NCI-H2227 (cell line): ENCODE measurements at regions not wholly inside any gene's neighbourhood (a gene's known extent, or its start where the extent isn't known, plus 50 kb on each side); places are given as distances from the start of the nearest gene placed in this dataset.
A peak's percentile ranks its signal among the peaks of the same experiment; 100 is the strongest.
"Not testable (repeated sequence)": the region's sequence is repeated elsewhere in the genome, so short reads cannot be mapped to it uniquely, and the experiment has no call there.

ENCODE experiments used
- DNase-seq: peaks from one replicate; lab custom pipeline; 2025; ENCODE audit not compliant: unreplicated experiment; lab: John Stamatoyannopoulos, UW

DNA sequence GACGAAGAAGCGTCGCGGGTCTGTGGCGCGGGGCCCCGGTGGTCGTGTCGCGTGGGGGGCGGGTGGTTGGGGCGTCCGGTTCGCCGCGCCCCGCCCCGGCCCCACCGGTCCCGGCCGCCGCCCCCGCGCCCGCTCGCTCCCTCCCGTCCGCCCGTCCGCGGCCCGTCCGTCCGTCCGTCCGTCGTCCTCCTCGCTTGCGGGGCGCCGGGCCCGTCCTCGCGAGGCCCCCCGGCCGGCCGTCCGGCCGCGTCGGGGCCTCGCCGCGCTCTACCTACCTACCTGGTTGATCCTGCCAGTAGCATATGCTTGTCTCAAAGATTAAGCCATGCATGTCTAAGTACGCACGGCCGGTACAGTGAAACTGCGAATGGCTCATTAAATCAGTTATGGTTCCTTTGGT is 1533.5 kb upstream of the TPTE start:
- not testable (repeated sequence) for DNase-seq

DNA sequence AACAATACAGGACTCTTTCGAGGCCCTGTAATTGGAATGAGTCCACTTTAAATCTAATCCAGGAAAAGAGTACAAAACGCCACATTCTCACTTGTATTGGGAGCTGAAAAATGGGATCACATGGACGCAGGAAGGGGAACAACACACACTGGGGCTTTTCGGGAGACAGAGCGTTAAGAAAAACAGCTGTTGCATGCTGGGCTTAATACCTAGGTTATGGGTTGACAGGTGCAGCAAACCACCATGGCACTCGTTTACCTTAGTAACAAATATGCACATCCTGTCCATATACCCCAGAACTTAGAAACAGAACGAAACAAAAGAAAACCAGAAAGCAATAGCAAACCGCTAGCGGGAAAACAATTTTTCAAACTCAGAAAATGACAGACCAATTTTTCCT is 1532.7 kb upstream of the TPTE start:
- peak; percentile 64 for DNase-seq

GRCh38 chr21:8989261-8989711 is 1532.1 kb upstream of the TPTE start:
- DNase-seq, result peak; percentile 63

DNA sequence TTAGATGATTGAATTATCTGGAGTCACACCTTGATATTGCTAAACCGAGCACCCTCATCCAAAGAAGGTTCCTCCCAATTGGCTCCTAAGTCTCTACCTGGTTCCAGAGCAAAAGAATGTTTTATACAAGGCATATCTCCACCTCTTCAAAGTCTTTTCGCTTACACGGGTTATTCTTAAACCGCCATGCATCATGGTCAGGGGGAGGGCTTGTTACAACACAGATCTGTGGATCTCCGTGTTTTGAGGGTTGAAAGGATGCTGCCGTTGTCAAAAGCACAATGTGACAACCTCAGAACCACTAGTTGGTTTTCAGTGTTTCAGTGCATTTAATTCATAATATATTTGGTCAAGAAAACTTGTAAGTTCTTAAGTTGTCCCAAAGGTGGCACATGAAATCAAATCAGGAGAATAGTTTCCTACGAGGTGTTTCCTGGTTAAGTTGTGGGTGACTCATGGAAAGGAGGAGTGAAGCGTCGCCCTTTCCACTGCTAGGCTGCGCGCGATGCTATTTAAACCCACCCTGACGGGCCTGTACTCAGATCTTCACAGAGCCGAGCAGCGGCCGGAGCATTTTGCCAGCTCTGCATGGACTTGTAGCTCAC is 1531.6 kb upstream of the TPTE start:
- peak; percentile 79 for DNase-seq

GRCh38 chr21:8990326-8991087 is 1530.9 kb upstream of the TPTE start:
- DNase-seq, result peak; percentile 79

DNA sequence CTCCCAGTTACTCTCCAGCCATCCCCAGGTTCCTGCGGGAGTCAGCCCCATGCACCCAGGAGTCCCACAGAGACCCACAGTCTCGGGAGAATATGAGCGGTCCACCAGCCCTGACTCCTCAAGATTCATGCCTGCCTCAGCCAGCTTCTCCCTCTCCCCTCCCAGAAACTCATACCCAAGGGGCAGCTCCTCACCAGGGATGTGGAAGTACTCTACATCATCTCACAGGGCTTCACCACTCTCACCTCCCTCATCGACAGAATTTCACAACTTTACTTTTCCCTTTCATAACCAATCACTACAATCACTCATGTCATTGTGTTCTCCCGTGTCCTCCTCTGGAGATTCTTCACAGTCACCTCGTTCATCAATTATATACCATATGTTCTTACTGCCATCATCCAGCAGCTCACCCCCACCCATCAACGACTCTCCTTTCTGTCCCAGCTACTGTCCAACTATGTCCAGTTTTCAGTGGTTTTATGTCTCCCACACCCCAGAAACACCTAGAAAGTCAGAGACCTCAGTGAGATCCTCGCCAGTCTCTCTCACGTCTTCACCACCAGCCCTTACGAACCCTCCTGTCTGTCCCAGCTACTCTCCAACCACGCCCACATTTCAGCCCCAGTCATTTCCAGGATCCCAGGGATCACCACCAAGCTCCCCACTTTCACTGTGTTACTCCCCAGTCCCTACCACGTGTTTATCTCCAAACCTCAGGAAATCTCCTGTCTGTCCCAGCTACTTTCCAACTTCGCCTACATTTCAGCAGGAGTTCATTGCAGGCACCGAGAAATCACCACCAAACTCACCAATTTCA is 1530.1 kb upstream of the TPTE start:
- DNase-seq, result no peak

GRCh38 chr21:8991968-8992621 is 1529.3 kb upstream of the TPTE start:
- peak; percentile 62 for DNase-seq

DNA sequence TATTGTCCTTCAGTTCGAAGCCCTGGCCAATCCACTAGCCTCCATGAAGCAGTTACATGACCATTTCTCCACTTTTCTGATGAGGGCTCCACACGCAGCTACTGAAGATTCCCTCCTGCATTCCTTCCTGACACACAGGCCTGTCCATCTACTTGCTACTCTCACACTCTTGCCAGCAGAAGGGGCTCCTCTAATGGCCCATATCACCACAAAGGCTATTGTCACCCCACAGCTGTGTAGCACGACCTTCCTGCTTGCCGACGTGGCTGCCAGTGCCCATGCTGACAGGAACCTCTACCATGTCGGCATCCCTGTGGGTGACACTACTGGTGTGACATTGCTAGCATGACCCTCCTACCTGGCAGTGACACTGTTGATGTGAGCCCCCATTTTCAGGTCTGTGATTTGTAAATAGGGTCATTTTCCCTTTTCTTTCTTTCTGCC is 1528.6 kb upstream of the TPTE start:
- DNase-seq, result peak; percentile 62

DNA sequence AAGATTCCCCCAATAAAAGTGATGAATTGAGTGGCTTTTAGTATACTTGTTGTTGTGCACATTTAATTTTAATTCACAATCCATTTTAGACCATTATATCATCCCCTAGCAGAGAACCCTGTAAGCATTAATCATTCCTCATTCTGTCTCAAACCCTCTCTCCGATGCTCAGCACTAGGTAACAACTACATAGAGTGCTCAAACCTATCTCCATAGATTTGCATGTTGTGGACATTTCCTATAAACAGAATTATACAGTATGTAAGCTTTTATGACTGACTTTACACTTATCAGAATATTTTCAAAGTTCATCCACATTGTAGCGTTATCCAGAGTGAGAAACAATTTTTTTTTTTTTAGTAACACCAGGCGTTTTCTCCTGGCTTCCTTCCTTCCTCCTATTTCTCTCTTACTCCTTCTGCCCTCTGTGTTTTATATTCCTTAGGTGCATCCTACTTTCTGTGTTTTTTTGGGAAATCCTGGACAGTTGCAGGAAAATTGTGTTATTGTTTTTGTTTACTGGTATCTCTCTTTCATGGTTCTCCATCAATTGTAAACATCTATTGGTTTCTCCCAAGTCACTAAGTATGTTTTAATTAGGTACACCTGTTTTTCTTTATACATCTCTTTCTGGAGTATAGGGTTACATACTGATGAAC is 1528.0 kb upstream of the TPTE start:
- peak; percentile 46 for DNase-seq

- DNase-seq, result peak; percentile 48
These were observed 1527.3 kb upstream of the TPTE start for GRCh38 chr21:8993943-8994639.

GRCh38 chr21:8994640-8995511 is 1526.5 kb upstream of the TPTE start:
- DNase-seq, result no peak

GRCh38 chr21:8996487-8996968 is 1524.9 kb upstream of the TPTE start:
- not testable (repeated sequence) for DNase-seq

GRCh38 chr21:8997011-8997440 is 1524.4 kb upstream of the TPTE start:
- DNase-seq, result no peak

- not testable (repeated sequence) for DNase-seq
These were observed 1523.7 kb upstream of the TPTE start for GRCh38 chr21:8997443-8998390.

DNA sequence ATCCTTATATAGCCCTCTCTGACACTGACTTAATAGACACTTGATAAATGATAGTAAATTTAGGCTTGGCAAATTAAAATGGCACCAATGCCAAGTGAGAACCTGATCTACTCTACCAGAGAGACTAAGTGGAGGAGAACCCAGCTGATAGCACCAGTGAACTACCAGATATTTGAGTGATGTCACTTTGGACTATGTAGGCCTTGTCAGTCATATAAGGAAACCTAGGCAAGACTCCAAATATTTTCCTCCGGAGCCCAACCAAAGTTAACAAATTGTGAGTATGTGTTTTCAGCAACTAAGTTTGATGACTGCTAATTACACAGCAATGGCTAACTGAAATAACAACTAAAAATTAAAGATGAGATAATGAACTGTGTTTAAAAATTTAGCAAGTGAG is 1522.9 kb upstream of the TPTE start:
- not testable (repeated sequence) for DNase-seq

DNA sequence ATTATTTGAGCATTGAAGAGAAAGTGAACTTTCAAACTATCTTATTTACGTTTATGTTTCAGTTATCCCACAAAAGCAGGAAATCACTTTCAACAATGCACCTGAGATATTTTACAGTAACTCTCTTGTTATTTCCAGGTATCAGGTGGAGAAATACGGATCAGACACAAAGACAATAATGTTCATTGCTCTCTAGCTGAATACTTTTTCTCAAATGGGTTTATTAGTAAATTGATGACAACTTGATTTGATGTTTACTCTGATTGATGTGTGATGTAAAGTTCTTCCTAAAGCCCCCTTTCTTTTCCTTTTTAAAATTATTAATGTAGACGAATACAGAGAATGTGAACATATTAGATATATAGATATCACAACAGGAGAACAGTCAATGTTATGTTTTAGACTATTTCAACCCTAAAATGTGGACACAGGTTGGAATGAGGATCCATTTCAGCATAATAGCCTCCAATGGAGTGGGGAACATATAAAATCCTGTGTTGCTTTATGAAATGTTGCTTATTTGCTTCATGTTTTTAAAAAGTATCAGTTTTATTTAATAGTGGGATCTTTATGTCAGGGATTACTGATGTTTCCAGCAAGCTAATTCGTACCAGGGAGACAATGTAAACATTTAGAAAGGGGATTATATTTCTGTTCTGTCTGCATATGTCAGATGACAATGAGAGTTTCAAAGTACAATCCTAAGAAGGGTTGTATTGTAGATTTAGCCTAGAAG is 1522.3 kb upstream of the TPTE start:
- no peak for DNase-seq

DNA sequence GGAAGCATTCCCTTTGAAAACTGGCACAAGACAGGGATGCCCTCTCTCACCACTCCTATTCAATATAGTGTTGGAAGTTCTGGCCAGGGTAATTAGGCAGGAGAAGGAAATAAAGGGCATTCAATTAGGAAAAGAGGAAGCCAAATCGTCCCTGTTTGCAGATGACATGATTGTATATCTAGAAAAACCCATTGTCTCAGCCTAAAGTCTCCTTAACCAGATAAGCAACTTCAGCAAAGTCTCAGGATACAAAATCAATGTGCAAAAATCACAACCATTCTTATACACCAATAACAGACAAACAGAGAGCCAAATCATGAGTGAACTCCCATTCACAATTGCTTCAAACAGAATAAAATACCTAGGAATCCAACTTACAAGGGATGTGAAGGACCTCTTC is 1521.3 kb upstream of the TPTE start:
- not testable (repeated sequence) for DNase-seq
